NCI-H2029 (cell line): ENCODE measurements at regions not wholly inside any gene's neighbourhood (a gene's known extent, or its start where the extent isn't known, plus 50 kb on each side); places are given as distances from the start of the nearest gene placed in this dataset.
"Not testable (repeated sequence)": the region's sequence is repeated elsewhere in the genome, so short reads cannot be mapped to it uniquely, and the experiment has no call there.

Experiments
- DNase-seq: peaks from one replicate; lab custom pipeline; 2025; lab: John Stamatoyannopoulos, UW

GRCh38 chr10:62996925-62997324, 136.2 kb upstream of the NRBF2 start:
- no peak for DNase-seq

- no peak for DNase-seq
Observed at GRCh38 chr10:62996516-62996915, 136.6 kb upstream of the NRBF2 start.

- no peak for DNase-seq
Observed at GRCh38 chr10:62993121-62993520, 140.0 kb upstream of the NRBF2 start.

DNA sequence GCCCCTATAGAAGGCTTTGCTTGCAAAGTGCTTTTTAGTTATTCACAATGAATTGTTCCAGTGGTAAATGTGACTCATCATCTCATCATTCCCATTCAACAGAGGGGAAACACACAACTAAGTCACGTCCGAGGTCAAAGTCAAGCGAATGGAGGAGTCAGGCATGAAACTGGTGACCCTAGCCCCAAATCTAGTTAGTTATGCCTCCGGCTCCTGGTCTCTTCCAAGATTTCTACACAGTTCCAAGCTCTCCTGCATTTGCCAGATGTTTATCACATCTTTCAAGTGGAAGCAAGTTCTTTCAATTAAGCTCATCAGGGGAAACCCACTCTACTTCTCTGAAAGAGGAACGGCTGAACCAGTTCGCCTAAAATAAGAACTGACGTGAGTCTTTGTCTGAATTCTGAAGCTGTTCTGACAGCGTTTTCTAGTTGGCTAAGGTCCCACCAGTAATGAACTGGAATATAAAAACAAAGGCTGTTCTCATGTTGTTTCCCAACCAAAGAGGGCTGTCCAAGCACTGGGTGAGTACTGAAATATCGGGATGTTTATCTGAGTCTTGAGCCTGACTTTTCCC, 140.9 kb upstream of the NRBF2 start:
- no peak for DNase-seq

- DNase-seq, result no peak
Observed at GRCh38 chr10:62990126-62990525, 143.0 kb upstream of the NRBF2 start.

DNA sequence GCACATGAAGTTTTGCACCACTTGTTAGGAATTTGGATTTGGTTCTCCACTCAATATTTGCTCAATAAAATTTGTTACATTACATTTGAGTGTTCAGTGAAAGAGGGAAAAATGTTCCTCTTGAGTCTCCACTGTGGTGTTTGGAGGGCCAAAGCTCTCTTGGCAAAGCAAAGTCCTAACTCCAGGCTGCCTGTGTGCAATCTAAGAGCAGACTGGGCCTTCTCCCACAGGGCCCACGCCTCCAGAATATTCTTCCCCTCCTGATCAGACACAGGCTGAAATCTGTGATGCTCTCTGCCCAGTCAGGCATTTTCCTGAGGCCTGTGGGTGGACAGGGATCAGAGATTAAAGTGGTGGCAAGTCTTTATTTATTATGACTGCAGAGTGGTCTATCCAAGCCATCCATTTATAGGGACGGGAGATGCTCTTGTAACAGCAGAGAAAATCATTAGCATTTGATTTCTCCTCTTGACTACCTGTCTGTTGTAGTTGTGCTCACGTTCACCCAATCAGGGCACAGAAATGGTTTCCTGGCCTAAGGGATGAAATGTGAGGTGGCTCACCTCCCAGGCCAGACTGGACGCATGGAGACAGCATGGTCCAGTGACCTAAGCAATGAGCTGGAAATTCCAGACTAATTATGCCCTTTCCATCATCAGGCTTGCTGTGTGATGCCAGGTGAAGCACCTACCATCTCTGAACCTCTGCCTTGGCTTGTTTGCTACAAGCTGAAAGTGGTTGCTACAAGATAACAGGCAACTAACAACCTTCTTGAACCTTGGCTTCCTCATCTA, 147.1 kb upstream of the NRBF2 start:
- no peak for DNase-seq

- no peak for DNase-seq
Observed at GRCh38 chr10:62981096-62981495, 152.0 kb upstream of the NRBF2 start.

- no peak for DNase-seq
Observed at GRCh38 chr10:62980687-62981086, 152.4 kb upstream of the NRBF2 start.

DNA sequence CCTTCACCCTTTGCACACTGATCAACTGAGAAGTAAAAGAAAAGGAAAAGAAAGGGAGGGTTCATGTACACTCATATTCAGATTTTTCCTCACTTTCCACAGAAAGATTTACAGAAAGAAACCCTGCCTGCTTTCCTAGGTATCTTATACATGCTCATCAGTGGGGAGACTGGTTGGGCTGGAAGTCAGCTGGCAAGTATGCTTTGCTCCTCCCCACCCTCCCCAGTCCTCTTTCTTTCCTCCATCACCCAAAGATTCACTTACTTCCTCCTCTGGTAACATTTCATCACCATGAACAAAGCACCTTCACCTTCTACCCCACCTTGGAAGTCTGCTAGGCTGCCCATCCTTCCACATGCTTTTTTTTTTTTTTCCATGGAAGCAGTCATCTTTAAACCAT, 153.2 kb upstream of the NRBF2 start:
- no peak for DNase-seq

DNA sequence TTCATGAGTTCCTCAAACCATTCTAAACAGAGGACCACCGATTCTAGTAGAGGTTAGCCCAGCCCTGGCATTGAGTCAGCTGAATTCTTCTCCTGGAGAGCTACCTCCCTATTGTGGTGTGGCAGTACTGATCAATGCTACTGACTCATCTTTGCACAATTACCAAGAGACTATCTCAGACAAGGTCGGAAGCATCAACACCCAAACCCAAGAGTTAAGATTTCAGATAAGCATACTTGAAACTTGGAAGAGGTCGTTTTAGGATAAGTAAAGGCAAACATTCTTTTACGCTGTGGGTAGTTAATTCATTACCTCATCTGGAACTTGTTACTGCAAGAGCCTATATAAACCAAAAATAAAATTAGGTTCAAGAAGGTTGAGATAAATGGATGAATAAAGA, 154.6 kb upstream of the NRBF2 start:
- no peak for DNase-seq

- not testable (repeated sequence) for DNase-seq
Observed at GRCh38 chr10:62974795-62975194, 158.3 kb upstream of the NRBF2 start.

DNA sequence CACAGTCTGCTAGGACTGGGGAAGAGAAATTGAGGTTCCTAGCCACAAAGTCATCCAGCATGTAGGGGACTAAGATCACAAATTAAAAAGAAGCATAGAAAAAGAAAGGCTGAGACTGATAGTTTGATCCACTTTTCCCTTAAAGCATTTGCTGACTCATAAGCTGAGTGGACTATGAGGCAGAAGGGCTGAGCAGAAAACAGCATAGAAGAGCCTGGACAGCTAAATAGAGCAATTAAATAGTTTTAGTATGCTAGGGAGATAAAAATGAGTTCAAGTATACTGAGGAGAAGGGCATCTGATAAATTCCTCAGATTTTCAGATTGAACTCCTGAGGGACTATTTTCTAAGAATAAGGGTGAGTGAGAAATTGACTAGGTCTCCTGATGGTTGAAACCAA, 155.9 kb upstream of the EGR2 start:
- no peak for DNase-seq

GRCh38 chr10:62964026-62964425, 147.9 kb upstream of the EGR2 start:
- DNase-seq, result no peak

DNA sequence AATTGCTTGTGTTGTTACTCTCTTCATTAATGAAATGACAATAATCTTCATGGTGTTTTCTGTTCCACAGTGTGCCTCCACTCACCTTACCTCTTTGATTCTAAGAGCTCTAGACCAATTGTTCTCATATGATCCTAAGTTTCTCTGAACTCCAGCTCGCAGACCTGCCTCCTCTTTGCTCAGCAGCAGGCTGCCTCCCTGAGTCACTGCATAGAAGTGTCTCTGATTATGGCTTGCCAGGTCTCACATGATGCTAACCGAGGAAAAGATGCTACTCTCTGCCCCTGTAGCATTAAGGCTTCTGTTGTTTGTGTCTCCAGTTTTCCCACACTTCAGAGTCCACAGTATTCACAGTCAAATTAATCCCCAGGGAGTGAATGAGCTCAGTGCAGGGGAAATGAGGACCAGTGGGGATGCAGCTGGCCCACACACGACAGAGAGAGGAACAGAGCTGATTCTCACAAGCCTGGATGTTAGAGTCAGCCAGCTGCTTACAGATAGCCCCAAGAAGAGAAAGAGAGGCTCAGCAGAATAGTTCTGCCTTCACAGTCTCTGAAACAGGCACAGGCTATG, 145.9 kb upstream of the EGR2 start:
- DNase-seq, result no peak

GRCh38 chr10:62960416-62960815, 144.2 kb upstream of the EGR2 start:
- no peak for DNase-seq

DNA sequence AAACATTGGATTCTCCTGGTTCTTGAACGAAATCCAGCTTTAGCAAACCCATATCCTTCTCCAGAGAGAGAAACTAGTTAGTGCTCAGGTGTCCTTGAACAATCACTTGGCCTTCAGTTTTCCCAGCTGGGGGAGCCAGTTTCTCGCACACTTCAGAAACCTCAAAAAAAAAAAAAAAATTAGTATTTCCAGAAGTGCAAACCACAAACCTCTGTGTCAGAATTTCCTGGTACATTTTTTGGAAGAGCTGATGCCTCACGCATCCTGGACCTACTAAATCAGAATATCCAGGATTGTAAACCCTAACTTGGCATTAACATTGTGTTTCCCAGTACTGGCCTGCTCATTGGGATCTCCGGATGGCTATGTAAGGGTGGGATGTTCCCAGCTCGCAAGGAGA, 143.4 kb upstream of the EGR2 start:
- DNase-seq, result no peak

GRCh38 chr10:62958980-62959379, 142.8 kb upstream of the EGR2 start:
- DNase-seq, result no peak

DNA sequence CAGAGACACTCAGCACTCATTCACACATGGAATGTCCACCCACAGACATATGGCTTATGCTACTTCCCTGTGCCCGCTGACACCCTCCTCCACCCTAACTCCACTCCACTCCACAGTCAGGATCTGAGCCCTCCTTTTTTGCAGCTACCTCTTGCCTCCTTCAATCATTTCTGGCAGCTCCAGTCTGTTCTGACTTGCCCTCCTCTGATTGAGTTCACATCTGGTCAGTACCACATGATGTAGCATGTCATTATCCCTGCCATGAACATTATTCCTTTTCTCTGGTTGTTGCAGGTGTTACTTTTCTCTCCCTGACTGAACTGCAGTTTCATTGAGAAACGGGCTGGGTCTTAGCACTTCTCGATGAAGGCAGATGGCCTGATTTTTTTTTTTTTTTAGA, 130.1 kb upstream of the EGR2 start:
- no peak for DNase-seq

DNA sequence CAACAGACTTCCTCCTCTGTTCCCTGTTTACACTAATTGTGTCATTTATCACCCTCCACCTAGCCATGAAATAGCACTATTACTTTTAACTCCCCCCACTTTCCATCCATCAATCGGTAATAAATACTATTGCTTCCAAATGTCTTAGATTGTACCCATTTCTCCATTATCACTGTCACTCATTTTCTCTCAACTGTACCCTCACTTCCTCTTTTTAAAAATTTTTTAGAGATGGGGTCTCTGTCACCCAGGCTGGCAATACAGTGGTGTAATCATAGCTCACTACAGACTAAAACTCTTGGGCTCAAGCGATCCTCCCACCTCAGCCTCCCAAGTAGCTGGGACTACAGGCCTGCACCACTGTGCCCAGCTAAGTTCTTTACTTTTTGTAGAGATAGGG, 123.5 kb upstream of the EGR2 start:
- no peak for DNase-seq

DNA sequence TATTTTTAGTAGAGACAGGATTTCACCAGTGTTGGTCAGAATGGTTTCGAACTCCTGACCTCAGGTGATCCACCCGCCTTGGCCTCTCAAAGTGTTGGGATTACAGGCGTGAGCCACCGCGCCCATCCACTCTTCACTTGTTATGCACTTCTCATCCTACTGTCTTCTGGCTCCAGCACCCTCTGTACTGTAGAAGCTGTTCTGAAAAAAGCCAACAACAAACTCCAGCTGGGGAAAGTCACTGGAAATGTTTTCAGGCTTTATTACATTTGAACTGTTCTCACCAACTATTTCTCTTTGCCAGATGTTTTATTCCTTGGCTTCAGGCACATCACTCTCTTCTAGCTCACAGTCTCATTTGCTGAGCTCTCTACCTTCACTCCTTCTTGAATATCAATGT, 122.5 kb upstream of the EGR2 start:
- DNase-seq, result no peak

- DNase-seq, result no peak
Observed at GRCh38 chr10:62937674-62938073, 121.5 kb upstream of the EGR2 start.

- no peak for DNase-seq
Observed at GRCh38 chr10:62935022-62935421, 118.9 kb upstream of the EGR2 start.

DNA sequence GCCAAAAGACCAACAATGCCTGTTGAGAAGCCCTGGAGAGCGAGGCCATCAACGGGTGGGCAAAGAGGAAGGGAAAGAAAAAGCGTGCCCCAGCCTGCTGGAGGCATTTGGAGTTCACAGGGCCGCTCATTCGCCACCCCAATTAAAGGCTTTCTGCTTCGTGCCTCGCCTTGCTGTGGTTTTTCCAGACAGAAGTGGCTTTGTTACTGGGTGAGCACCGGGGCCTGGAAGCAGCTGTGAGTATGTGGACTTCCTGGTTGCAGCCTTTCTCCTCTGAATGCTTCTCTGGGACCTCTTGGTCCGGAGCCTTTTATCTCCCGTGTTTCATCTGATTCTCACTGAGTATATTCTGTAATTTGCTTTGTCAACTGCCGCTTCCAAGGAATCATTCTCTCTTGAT, 118.1 kb upstream of the EGR2 start:
- DNase-seq, result no peak

GRCh38 chr10:62928763-62929162, 112.6 kb upstream of the EGR2 start:
- DNase-seq, result not testable (repeated sequence)
